Loucy (cell line): ENCODE measurements at regions not wholly inside any gene's neighbourhood (a gene's known extent, or its start where the extent isn't known, plus 50 kb on each side); places are given as distances from the start of the nearest gene placed in this dataset.

Experiments
- H2AFZ ChIP-seq: fragments of 200-600 bp; sonication (generic); 2 replicates; pipeline ENCODE4 v1.6.0; 2016; ENCODE audit warnings: antibody characterized with exemption, mild to moderate bottlenecking, low read length, moderate library complexity
- H3F3A ChIP-seq: fragments of 200-600 bp; 2 replicates; pipeline ENCODE4 v1.6.0; 2016; ENCODE audit warnings: antibody characterized with exemption, low read depth, mild to moderate bottlenecking
- H3K27me3 ChIP-seq: fragments of 200-600 bp; sonication (generic); 2 replicates; pipeline ENCODE4 v1.6.1; 2014; ENCODE audit warnings: low read length, mild to moderate bottlenecking; ENCODE audit not compliant: insufficient read depth, poor library complexity, severe bottlenecking
- H3K36me3 ChIP-seq: fragments of 200-600 bp; sonication (generic); 2 replicates; pipeline ENCODE4 v1.6.1; 2016; ENCODE audit warnings: low read length; ENCODE audit not compliant: insufficient read depth
- H3K4me1 ChIP-seq: fragments of 200-600 bp; sonication (generic); 2 replicates; pipeline ENCODE4 v1.5.1; 2014; ENCODE audit warnings: low read length, mild to moderate bottlenecking; ENCODE audit not compliant: insufficient read depth, poor library complexity, severe bottlenecking
- H3K4me2 ChIP-seq: fragments of 200-600 bp; sonication (generic); 2 replicates; pipeline ENCODE4 v1.6.0; 2014; ENCODE audit warnings: antibody characterized with exemption, low read length, low read depth, mild to moderate bottlenecking; ENCODE audit not compliant: poor library complexity, severe bottlenecking
- H3K4me3 ChIP-seq: fragments of 200-600 bp; sonication (generic); 2 replicates; pipeline ENCODE4 v1.5.1; 2014; ENCODE audit warnings: low read length, mild to moderate bottlenecking, mixed read lengths; ENCODE audit not compliant: poor library complexity, severe bottlenecking
- H3K79me2 ChIP-seq: fragments of 200-600 bp; sonication (generic); 2 replicates; pipeline ENCODE4 v1.6.1; 2014; ENCODE audit warnings: low read length; ENCODE audit not compliant: insufficient read depth
- H3K9ac ChIP-seq: fragments of 200-600 bp; sonication (generic); 2 replicates; pipeline ENCODE4 v1.6.0; 2014; ENCODE audit warnings: mild to moderate bottlenecking, low read depth, low read length, moderate library complexity; ENCODE audit not compliant: poor library complexity, severe bottlenecking
- H3K9me2 ChIP-seq: fragments of 200-600 bp; sonication (generic); replicated peaks from 2 replicates; pipeline ENCODE4 v1.6.1; 2016; ENCODE audit warnings: low read depth, low read length, mixed read lengths
- H3K9me3 ChIP-seq: fragments of 200-600 bp; sonication (generic); 2 replicates; pipeline ENCODE4 v1.6.1; 2014; ENCODE audit warnings: mild to moderate bottlenecking, antibody characterized with exemption, low read length, low read depth; ENCODE audit not compliant: insufficient read depth
- H4K20me1 ChIP-seq: fragments of 200-600 bp; sonication (generic); 2 replicates; pipeline ENCODE4 v1.6.0; 2014; ENCODE audit warnings: antibody characterized with exemption, low read length, mild to moderate bottlenecking; ENCODE audit not compliant: insufficient read depth, poor library complexity, severe bottlenecking
- EZH2phosphoT487 ChIP-seq: fragments of 200-600 bp; IDR thresholded peaks from 2 replicates; pipeline ENCODE4 v1.6.1; 2018; ENCODE audit warnings: antibody characterized with exemption, mild to moderate bottlenecking, moderate library complexity, borderline replicate concordance
- TF ChIP-seq, protein P1 (sequence below): fragments of 200-600 bp; sonication (generic); conservative IDR thresholded peaks from 2 replicates; pipeline ENCODE4 v1.5.1; 2014; ENCODE audit warnings: mild to moderate bottlenecking, antibody characterized with exemption, low read length

DNA sequence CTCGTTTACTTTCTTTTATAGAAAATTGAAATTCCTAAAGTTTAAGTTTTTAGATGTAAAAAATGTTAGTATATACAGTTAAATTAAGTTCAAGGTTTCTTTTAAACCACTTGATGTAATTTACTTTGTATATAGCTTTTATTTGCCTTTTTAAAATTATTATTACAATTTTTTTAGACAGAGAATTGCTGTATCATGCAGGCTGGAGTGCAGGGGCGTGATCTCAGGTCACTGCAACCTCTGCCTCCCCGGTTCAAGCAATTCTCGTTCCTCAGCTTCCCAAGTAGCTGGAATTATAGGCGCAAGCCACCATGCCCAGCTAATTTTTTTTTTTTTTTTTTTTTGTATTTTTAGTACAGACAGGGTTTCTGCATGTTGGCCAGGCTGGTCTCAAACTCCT, 75.0 kb downstream of the KCNRG start:
- H3K27me3 ChIP-seq, result no peaks in the 10 kb centered on the region
- peaks cover 63% of the 10 kb centered on the region for H3K4me1 ChIP-seq
- no peaks in the 10 kb centered on the region for H3K9me3 ChIP-seq
- TF ChIP-seq EZH2phosphoT487, result no peak
- TF ChIP-seq, protein P1, sequence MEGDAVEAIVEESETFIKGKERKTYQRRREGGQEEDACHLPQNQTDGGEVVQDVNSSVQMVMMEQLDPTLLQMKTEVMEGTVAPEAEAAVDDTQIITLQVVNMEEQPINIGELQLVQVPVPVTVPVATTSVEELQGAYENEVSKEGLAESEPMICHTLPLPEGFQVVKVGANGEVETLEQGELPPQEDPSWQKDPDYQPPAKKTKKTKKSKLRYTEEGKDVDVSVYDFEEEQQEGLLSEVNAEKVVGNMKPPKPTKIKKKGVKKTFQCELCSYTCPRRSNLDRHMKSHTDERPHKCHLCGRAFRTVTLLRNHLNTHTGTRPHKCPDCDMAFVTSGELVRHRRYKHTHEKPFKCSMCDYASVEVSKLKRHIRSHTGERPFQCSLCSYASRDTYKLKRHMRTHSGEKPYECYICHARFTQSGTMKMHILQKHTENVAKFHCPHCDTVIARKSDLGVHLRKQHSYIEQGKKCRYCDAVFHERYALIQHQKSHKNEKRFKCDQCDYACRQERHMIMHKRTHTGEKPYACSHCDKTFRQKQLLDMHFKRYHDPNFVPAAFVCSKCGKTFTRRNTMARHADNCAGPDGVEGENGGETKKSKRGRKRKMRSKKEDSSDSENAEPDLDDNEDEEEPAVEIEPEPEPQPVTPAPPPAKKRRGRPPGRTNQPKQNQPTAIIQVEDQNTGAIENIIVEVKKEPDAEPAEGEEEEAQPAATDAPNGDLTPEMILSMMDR, result no peak
- H4K20me1 ChIP-seq, result peaks cover 59% of the 10 kb centered on the region
- peak overlapping the region; percentile 93 for H3K4me2 ChIP-seq
- peaks cover 100% of the 10 kb centered on the region for H3K79me2 ChIP-seq
- H3K4me3 ChIP-seq, result no peak overlapping the region
- H3K36me3 ChIP-seq, result 0 out of 2 replicates have a peak, but pooled peaks cover 3% of the 10 kb centered on the region
- no peak overlapping the region for H2AFZ ChIP-seq
- no peaks in the 10 kb centered on the region; the same call in 1 of the 2 replicates for H3F3A ChIP-seq
- H3K9ac ChIP-seq, result no peak overlapping the region
- no peaks in the 10 kb centered on the region for H3K9me2 ChIP-seq

DNA sequence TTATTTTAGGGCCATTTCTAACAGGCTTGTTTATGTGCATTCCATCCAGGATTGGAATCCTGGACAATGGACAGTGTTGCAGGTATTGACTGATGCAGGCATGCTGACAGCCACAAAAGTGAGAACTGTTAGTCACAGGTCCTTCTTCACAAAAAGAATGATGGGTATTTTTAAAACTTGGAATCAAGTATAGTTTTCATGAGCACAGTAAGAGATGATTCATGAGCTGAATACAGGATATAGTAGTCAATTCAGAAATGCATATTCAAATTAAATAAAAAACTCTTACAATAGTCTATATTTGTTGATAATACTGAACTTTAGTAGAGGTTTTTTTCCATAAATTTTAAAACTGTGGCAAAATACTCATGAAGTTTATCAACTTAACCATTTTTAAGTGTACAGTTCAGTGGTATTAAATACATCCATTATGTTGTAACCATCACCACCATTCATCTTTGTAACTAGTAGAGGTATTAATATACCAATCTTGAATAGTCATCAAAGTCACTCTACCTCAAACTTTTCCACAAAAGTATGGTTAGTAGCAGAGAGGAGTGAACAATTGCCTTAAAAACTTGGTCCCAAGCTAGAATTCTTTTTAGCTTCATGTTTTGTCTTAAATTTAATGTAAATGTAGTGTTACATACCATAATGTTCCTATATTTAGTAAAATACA, 79.5 kb downstream of the KCNRG start:
- Histone ChIP-seq H3K4me3 (no peak overlapping the region), H3K4me2 (no peak overlapping the region), H2AFZ (no peak overlapping the region), H3K9me3 (peaks cover 18% of the 10 kb centered on the region), H3K9me2 (no peaks in the 10 kb centered on the region), H3K4me1 (peaks cover 31% of the 10 kb centered on the region), H3K36me3 (peaks cover 25% of the 10 kb centered on the region; the same call in 1 of the 2 replicates), H3K9ac (no peak overlapping the region), H3K79me2 (peaks cover 98% of the 10 kb centered on the region), H4K20me1 (peaks cover 23% of the 10 kb centered on the region), H3F3A (no peaks in the 10 kb centered on the region; the same call in 1 of the 2 replicates), H3K27me3 (no peaks in the 10 kb centered on the region)
- TF ChIP-seq EZH2phosphoT487, result no peak
- TF ChIP-seq, protein P1, result no peak

DNA sequence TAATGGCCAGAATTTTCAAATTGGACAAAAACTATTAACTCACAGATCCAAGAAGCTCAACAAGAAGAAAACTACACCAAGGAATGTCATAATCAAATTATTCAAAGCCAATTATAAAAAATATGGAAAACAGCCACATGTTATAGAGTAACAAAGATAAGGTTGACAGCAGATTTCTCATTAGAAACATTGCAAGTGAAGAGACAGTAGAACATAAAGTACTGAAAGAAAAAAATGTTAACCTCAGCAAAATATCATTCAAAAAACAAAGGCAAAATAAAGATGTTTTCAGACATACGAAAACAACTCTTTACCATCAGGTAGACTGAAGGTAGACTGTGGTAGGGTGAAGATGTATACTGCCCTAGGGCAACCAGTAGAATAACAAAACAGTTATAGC, 83.4 kb downstream of the KCNRG start:
- Histone ChIP-seq H4K20me1 (peaks cover 7% of the 10 kb centered on the region), H3K4me1 (no peaks in the 10 kb centered on the region), H3K9me2 (no peaks in the 10 kb centered on the region), H2AFZ (no peak overlapping the region), H3K27me3 (no peaks in the 10 kb centered on the region), H3K4me2 (no peak overlapping the region), H3K4me3 (no peak overlapping the region), H3K36me3 (peaks cover 25% of the 10 kb centered on the region; the same call in 1 of the 2 replicates), H3K9ac (no peak overlapping the region), H3F3A (no peaks in the 10 kb centered on the region; the same call in 1 of the 2 replicates), H3K9me3 (peaks cover 18% of the 10 kb centered on the region), H3K79me2 (peaks cover 95% of the 10 kb centered on the region)
- no peak for TF ChIP-seq EZH2phosphoT487

DNA sequence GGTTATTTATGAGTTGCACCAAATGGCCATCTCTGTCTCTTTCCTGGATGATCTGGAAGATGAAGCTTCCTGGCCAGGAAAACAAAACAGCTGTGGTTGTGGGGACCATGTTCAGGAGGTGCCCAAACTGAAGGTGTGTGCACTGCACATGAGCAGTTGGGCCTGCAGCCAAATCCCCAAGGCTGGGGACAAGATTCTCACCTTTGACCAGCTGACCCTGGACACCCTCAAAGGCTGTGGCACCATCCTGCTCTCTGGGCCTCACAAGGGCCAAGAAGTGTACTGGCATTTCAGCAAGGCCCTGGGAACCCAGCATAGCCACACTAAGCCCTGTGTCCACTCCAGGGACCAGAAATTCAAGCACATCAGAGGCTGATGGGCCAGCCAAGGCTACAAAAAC, 84.2 kb downstream of the KCNRG start:
- Histone ChIP-seq H3K9ac (no peak overlapping the region), H3K4me1 (no peaks in the 10 kb centered on the region), H3K79me2 (peaks cover 95% of the 10 kb centered on the region), H2AFZ (no peak overlapping the region), H3K9me3 (peaks cover 18% of the 10 kb centered on the region), H3K9me2 (no peaks in the 10 kb centered on the region), H3K27me3 (no peaks in the 10 kb centered on the region), H3K4me2 (no peak overlapping the region), H3K4me3 (no peak overlapping the region), H3K36me3 (peaks cover 24% of the 10 kb centered on the region; the same call in 1 of the 2 replicates), H3F3A (no peaks in the 10 kb centered on the region; the same call in 1 of the 2 replicates), H4K20me1 (peaks cover 12% of the 10 kb centered on the region)
- TF ChIP-seq, protein P1, result no peak
- TF ChIP-seq EZH2phosphoT487, result no peak
